Activated CD8-positive, alpha-beta memory T cell treated with anti-CD3 and anti-CD28 coated beads, Interleukin-2, amount 10 ng/mL, durations not matched to agents 7 days and 5 days (primary cell): ENCODE measurements at regions not wholly inside any gene's neighbourhood (a gene's known extent, or its start where the extent isn't known, plus 50 kb on each side); places are given as distances from the start of the nearest gene placed in this dataset.

Source experiments
- ATAC-seq: fragments of 150-1000 bp; cut with Tn5 transposase; one replicate; pipeline ENCODE4 v1.10.0; 2021; ENCODE audit warnings: moderate library complexity
- CTCF ChIA-PET: fragments of 350-600 bp; sonication (Branson Sonifier 250); formaldehyde crosslinking; loops from one replicate; lab custom pipeline; 2021; ENCODE audit warnings: antibody characterized with exemption; lab: Charles Lee
- DNase-seq: peaks from one replicate; pipeline ENCODE4 v3.0.0-alpha.2; 2020
- H3K27ac Mint-ChIP-seq: one replicate; pipeline ENCODE4 v1.8.0; 2021; ENCODE audit warnings: mild to moderate bottlenecking, mixed read lengths
- H3K27me3 Mint-ChIP-seq: one replicate; pipeline ENCODE4 v1.8.0; 2021; ENCODE audit warnings: mixed read lengths
- H3K36me3 Mint-ChIP-seq: one replicate; pipeline ENCODE4 v1.8.0; 2021; ENCODE audit warnings: mild to moderate bottlenecking, mixed read lengths
- H3K4me1 Mint-ChIP-seq: one replicate; pipeline ENCODE4 v1.8.0; 2021; ENCODE audit warnings: mixed read lengths
- H3K4me3 Mint-ChIP-seq: one replicate; pipeline ENCODE4 v1.8.0; 2021; ENCODE audit warnings: mild to moderate bottlenecking, moderate library complexity, mixed read lengths
- H3K9me3 Mint-ChIP-seq: one replicate; pipeline ENCODE4 v1.8.0; 2022; ENCODE audit warnings: low read depth, mixed read lengths

DNA sequence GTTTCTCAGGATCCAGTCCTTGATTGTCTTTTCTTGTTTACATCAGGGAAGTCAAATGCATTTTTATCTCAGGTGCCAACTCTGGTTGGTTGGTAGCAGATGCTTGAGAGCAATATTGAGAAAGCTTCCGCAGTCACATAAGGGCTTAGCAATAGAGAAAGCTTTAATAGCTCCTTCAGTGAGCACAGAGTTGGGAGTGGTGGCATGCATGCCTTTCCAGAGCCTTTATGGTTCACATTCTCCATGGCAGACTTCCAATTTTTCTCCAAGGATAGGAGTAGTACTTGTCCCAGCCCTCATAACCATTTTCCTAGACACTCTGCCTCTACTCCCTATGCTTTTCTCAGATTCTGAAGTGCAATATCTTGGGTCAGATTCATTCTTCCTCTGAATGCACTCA is 280.4 kb downstream of the AEBP2 start:
- H3K36me3 Mint-ChIP-seq: no peaks in the 10 kb centered on the region
- CTCF ChIA-PET: no interaction called here
- ATAC-seq: no peak
- DNase-seq: no peak
- no peaks in the 10 kb centered on the region for H3K4me1 Mint-ChIP-seq
- H3K9me3 Mint-ChIP-seq: no peaks in the 10 kb centered on the region
- H3K27ac Mint-ChIP-seq: no peak overlapping the region
- H3K27me3 Mint-ChIP-seq: no peaks in the 10 kb centered on the region
- no peak overlapping the region for H3K4me3 Mint-ChIP-seq

DNA sequence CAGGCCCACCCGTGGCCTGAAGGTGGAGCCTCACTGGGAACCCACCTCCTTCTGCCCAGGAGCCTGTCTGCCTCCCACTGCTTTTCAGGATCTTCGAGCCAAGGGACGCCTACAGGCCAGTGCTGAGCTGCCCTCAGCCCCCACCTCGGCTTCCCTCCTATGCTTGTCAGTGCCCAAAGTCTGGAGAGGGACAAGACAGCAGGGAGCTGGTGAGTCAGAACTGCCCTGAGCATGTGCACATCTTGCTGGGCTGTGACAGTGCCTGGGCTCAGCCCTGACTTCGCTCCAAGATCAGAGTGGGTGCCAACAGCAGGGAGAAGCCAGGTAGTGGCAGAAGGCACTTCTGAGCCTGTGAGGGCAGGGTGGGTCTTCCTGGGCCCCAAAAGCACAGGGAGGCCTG is 286.8 kb downstream of the AEBP2 start:
- Mint-ChIP-seq H3K4me3 (no peak overlapping the region), H3K4me1 (no peaks in the 10 kb centered on the region), H3K36me3 (no peaks in the 10 kb centered on the region), H3K9me3 (no peaks in the 10 kb centered on the region), H3K27me3 (no peaks in the 10 kb centered on the region), H3K27ac (no peak overlapping the region)
- ATAC-seq (no peak), DNase-seq (no peak)
- CTCF ChIA-PET: no interaction called here

DNA sequence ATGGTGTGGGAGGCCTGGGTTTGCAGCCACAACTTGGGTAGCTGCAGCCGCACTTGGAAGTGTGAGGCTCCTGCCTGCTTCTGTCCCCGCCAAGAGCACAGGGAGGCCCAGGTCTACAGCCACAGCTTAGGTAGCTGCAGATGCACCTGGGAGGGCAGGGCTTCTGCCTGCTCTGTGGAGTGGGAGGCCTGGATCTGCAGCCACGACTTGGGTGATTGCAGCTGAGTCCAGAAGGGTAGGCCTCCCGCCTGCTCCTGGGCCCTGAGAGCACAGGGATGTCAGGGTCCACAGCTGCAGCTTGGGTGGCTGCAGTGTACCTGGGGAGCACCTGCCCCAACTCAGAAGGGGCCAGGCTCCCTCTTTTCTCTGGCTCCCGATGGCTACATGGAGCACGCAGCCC is 287.3 kb downstream of the AEBP2 start:
- ATAC-seq: no peak
- Mint-ChIP-seq H3K27me3 (no peaks in the 10 kb centered on the region), H3K4me1 (no peaks in the 10 kb centered on the region), H3K4me3 (no peak overlapping the region), H3K36me3 (no peaks in the 10 kb centered on the region), H3K9me3 (no peaks in the 10 kb centered on the region), H3K27ac (no peak overlapping the region)
- CTCF ChIA-PET: no interaction called here
- no peak for DNase-seq

DNA sequence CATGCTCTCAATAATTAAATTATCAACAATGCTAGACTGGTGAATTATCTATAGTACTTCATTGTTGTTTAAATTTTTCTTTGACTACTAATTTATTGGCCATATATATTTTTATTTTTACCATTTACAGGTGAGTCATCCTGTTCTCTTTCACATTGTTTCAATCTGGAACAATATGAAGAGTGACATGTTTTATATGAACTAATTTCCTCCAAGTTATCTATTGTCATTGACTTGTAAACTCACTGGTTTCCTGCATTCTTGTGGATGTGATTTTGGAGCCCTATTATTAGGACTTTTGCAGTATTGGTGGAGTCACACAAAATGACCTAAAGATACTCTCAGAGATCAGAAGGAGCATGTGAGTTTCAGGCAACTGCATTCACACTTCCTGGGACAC is 297.7 kb downstream of the AEBP2 start:
- Mint-ChIP-seq H3K4me1 (no peaks in the 10 kb centered on the region), H3K4me3 (no peak overlapping the region), H3K36me3 (no peaks in the 10 kb centered on the region), H3K9me3 (no peaks in the 10 kb centered on the region), H3K27me3 (no peaks in the 10 kb centered on the region), H3K27ac (no peak overlapping the region)
- CTCF ChIA-PET: no interaction called here
- no peak for ATAC-seq
- no peak for DNase-seq

DNA sequence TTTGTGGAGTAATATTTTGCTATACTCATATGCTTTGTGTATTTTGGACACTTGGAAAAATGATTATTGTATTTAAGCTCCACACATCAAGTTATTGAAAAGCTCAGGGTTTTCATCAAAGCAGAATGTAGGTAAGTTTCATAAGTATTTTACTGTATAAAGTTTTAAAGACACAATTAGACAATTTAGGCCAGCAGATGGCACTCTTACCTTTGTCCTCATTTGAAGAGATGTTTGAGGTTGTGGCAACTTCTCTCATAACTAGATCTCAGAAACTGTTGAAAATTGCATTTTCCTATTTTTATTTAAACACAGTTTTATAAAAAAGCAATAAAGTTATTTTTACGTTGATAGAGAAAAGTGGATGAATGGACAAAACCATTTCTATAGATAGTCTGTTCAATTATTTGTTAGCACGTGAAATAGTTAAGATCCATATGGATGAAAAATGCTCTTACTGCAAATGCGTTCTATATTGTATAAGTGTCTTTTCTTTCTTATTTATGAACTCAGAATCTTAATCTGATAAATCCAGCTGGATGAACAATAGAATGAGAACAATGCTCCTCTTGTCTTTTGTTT is 300.0 kb downstream of the AEBP2 start:
- Mint-ChIP-seq H3K9me3 (no peaks in the 10 kb centered on the region), H3K4me1 (no peaks in the 10 kb centered on the region), H3K27me3 (peaks cover 8% of the 10 kb centered on the region), H3K27ac (no peak overlapping the region), H3K4me3 (no peak overlapping the region), H3K36me3 (no peaks in the 10 kb centered on the region)
- ATAC-seq (no peak), DNase-seq (peak; percentile 47)
- CTCF ChIA-PET: interaction anchor here (0.6 to 1.7 kb wide), 8 partner anchors 9 to 365 kb away, joined by 3 to 4 read pairs (median 3); no protein-coding TSS in a partner anchor

DNA sequence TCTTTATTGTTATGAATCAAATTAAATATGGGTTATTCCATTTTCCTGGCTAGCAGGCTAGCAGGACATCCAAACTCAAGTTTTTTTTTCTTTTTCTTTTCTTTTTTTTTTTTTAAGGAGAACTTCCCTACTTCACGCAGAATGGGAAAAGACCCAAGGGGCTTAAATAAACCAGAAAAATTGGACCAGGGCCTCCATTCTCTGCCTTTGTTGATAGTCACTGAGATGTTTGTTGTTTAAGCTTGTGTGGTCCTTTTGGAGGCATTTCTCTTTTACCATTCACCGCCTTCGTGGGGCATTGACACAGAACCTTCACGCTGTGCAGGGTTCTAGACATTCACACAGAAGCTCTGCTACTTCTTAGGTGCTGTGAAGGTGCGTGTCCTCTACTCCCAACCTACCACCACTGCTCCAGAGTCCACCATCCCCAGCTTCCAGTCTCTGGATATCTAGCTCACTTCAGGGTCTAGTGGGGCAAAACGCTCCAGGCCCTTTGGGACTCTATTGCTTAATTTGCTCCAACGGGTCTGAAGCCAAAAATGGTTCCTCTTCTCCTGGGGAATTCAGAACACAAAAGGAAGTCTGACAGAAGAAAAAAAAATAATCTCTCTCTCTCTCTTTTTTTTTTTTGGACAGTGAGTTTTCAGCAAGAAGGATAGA is 301.3 kb downstream of the AEBP2 start:
- CTCF ChIA-PET: interaction anchor here (1.7 kb wide), 1 partner anchor 94 kb away, joined by 4 read pairs; no protein-coding TSS in a partner anchor
- ATAC-seq (no peak), DNase-seq (no peak)
- Mint-ChIP-seq H3K4me1 (no peaks in the 10 kb centered on the region), H3K27me3 (peaks cover 12% of the 10 kb centered on the region), H3K27ac (no peak overlapping the region), H3K9me3 (no peaks in the 10 kb centered on the region), H3K36me3 (no peaks in the 10 kb centered on the region), H3K4me3 (no peak overlapping the region)

DNA sequence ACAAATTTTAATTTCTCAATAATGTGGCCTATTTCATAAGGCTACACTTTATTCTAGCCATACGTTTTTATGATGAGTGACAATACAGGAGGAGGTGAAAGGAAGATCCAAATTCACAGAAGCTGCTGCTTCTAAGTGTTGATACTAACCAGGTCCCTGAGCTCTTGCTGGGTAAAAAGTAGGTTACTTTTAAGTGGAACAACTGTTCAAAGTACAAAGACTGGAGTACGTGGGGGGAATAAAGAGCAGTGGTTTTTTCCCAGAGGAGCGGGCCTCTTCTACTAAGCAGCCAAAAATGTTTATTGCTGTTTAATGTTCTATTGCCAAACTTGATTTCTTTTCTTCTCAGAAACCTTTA is 301.8 kb downstream of the AEBP2 start:
- Mint-ChIP-seq H3K9me3 (no peaks in the 10 kb centered on the region), H3K27me3 (peaks cover 14% of the 10 kb centered on the region), H3K27ac (no peak overlapping the region), H3K36me3 (no peaks in the 10 kb centered on the region), H3K4me1 (no peaks in the 10 kb centered on the region), H3K4me3 (no peak overlapping the region)
- DNase-seq (no peak), ATAC-seq (no peak)
- CTCF ChIA-PET: no interaction called here

DNA sequence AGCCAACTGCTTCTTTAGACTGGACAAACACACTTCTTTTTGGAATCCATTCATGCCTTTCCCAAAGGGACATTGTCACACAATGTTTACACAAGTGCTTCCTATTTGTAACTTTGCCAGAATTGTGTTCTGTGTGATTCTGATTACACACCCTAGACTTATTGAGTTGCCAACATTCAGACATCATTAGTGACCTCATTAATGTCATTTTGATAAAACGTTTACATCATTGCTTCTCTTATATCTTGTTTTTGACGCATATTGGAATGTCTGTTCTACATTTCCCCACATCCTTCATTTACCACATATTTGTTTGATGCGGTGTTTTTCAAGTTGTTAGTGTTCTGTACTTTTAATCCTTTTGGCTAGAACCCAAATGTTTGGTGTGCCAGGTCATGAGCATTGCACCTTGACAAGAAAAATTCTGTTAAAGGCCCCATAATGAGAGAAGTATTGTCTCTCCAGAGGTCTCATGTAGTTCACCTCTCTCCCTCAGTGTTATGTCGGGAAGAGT is 305.5 kb downstream of the AEBP2 start:
- ATAC-seq: no peak
- Mint-ChIP-seq H3K27me3 (peaks cover 18% of the 10 kb centered on the region), H3K4me3 (no peak overlapping the region), H3K9me3 (peaks cover 2% of the 10 kb centered on the region), H3K36me3 (no peaks in the 10 kb centered on the region), H3K4me1 (no peaks in the 10 kb centered on the region), H3K27ac (no peak overlapping the region)
- DNase-seq: no peak
- CTCF ChIA-PET: no interaction called here

DNA sequence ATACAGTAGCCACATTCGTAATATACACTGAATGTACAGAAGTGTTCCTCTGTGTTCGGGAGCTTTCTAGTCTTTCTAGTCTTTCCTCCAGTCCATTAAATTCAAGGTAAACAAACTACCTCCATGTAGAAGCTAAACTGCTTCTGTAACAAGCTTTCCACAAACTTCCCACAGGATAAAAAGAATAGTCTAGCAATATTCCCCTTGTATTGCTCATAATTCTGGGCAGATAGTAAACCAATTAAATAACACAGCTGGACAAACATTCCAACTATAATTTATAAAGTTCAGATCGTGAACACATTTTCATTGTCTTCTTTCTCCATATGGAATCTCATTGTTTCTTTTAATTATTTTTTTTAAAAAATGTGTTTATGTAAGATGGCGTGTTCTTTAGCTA is 307.2 kb downstream of the AEBP2 start:
- Mint-ChIP-seq H3K4me1 (no peaks in the 10 kb centered on the region), H3K4me3 (no peak overlapping the region), H3K27me3 (peaks cover 18% of the 10 kb centered on the region), H3K27ac (no peak overlapping the region), H3K36me3 (no peaks in the 10 kb centered on the region), H3K9me3 (peaks cover 2% of the 10 kb centered on the region)
- DNase-seq: no peak
- no peak for ATAC-seq
- CTCF ChIA-PET: no interaction called here

DNA sequence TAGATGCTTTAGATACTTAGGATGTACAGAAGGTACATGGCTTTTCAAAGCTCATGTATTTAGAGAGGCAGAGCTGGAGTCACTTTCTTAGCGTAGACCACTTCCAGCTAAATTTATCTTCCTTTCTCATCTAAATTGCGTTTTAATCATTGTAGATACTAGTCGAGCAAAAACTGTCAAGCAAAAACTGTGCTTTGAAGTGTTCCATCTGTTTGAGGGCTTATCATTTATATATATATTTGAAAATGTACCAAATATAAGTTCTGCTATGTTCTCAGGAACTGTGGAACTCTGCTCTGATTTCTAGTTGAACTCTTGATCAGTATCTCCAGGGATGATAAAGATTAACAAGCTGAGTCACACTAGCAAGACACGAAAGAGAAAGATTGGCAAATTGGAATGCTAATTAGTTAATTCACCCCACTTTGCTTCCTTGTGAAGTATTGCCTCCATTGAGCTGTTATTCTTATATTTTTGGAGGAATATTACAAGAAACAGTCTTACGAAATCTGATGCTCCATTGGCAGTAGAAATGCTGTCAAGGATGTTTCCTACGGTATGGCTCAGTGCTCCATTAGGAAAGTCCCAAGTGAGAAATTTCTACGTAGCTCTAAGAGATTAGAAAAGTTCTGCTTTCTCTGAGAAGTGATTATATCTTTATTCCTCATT is 310.7 kb downstream of the AEBP2 start:
- no peak for DNase-seq
- H3K4me3 Mint-ChIP-seq: no peak overlapping the region
- CTCF ChIA-PET: no interaction called here
- peaks cover 1% of the 10 kb centered on the region for H3K36me3 Mint-ChIP-seq
- peaks cover 5% of the 10 kb centered on the region for H3K9me3 Mint-ChIP-seq
- peaks cover 9% of the 10 kb centered on the region for H3K27me3 Mint-ChIP-seq
- ATAC-seq: no peak
- H3K4me1 Mint-ChIP-seq: no peaks in the 10 kb centered on the region
- no peak overlapping the region for H3K27ac Mint-ChIP-seq

DNA sequence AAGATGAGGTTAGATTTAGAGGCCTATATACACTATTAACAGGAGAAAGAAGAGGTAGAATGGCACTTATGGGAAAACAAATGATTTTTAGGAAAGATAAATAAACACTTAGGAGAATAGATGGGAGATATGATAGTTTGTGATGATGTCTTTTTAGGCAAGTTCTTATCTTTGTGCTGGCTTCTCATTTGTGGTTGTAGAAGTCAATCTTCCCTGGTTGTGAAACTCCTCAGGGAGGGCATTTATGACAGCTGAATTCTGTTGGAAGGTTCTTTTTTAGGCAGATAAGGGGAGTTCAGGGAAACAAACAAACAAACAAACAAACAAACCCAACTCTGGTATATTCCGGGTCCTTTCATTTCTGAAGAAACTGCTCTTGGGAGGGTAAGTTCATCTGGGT is 311.8 kb downstream of the AEBP2 start:
- DNase-seq: no peak
- ATAC-seq: no peak
- peaks cover 1% of the 10 kb centered on the region for H3K36me3 Mint-ChIP-seq
- H3K9me3 Mint-ChIP-seq: peaks cover 5% of the 10 kb centered on the region
- no peak overlapping the region for H3K4me3 Mint-ChIP-seq
- no peak overlapping the region for H3K27ac Mint-ChIP-seq
- CTCF ChIA-PET: no interaction called here
- H3K4me1 Mint-ChIP-seq: no peaks in the 10 kb centered on the region
- peaks cover 7% of the 10 kb centered on the region for H3K27me3 Mint-ChIP-seq

DNA sequence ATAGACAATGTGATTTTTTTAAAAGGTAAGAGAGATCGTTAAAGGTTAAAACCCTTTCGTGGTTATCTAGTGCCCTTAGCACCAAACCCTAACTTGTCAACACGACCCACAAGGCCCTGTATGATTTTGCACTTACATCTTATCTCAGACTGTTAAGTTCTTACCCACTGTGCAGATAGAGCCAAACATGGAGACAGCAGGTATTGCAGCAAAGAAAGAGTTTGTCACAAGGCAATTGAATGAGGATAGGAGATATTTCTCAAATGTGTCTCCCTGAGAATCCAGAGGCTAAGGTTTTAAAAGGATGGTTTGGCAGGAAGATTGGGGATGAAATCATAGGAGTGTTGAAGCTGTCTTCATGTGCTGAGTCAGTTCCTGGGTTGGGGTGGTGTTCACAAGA is 313.4 kb downstream of the AEBP2 start:
- H3K36me3 Mint-ChIP-seq: peaks cover 1% of the 10 kb centered on the region
- H3K4me3 Mint-ChIP-seq: no peak overlapping the region
- H3K9me3 Mint-ChIP-seq: peaks cover 3% of the 10 kb centered on the region
- CTCF ChIA-PET: no interaction called here
- ATAC-seq: no peak
- H3K27ac Mint-ChIP-seq: no peak overlapping the region
- H3K4me1 Mint-ChIP-seq: no peaks in the 10 kb centered on the region
- H3K27me3 Mint-ChIP-seq: peaks cover 3% of the 10 kb centered on the region
- no peak for DNase-seq

DNA sequence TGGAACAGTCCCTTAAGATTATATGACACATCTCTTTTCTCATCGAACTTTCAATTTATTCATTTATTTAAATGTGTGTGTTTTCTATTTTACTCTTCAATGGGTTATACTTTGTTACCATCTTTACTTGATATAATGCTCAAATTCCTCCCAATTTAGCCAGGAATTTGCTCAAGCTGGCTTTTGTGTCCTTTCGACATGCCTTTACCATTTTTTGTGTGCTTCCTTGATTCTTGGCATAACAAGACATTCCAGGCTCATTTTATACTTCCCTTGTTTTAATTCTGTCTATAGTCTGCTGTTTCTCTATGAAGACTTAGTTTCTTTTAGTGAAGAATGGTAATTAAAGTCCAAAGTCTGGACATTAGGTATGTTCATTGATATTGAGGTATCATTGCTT is 315.8 kb downstream of the AEBP2 start:
- Mint-ChIP-seq H3K36me3 (peaks cover 1% of the 10 kb centered on the region), H3K4me1 (no peaks in the 10 kb centered on the region), H3K9me3 (peaks cover 3% of the 10 kb centered on the region), H3K27me3 (peaks cover 3% of the 10 kb centered on the region), H3K4me3 (no peak overlapping the region), H3K27ac (no peak overlapping the region)
- DNase-seq (no peak), ATAC-seq (no peak)
- CTCF ChIA-PET: no interaction called here

DNA sequence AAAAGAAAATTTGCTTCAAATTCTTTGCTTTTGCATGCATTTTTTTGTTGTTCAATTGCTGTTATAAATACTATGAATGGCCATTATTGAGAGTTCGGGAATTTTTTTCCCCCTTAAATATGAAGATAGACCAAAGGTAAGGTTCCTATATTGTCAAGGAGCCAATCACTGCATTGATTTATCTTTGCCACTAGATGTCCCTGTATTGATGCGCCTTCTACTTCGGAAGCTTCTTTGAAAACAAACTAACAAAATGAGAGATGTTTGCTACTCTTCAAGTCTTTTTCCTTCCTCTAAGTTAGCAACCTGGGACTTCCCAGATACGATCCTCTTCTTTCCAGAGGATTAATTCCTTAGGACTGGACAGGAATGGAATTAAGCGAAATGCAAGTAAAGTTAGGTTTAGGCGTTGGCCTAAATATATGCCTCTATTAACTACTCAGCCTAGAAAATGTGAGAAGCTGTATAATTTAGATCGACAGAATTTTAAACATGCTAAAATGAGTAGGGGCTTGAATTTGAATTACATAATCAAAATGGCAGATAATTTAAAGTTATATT is 318.1 kb downstream of the AEBP2 start:
- DNase-seq (no peak), ATAC-seq (no peak)
- H3K4me3 Mint-ChIP-seq: no peak overlapping the region
- H3K9me3 Mint-ChIP-seq: peaks cover 3% of the 10 kb centered on the region
- H3K27me3 Mint-ChIP-seq: peaks cover 3% of the 10 kb centered on the region
- no peak overlapping the region for H3K27ac Mint-ChIP-seq
- peaks cover 1% of the 10 kb centered on the region for H3K36me3 Mint-ChIP-seq
- H3K4me1 Mint-ChIP-seq: no peaks in the 10 kb centered on the region
- CTCF ChIA-PET: interaction anchor here (1.0 to 1.6 kb wide), 6 partner anchors 18 to 620 kb away, joined by 3 to 5 read pairs (median 3); no protein-coding TSS in a partner anchor
